CD4-positive, alpha-beta T cell treated with Interleukin-4 for 1 hour (primary cell): ENCODE measurements at regions not wholly inside any gene's neighbourhood (a gene's known extent, or its start where the extent isn't known, plus 50 kb on each side); places are given as distances from the start of the nearest gene placed in this dataset.

Source experiments
- DNase-seq, 2 donors: peaks; one replicate each; pipeline ENCODE4 v3.0.0-alpha.2; 2020 to 2022

- DNase-seq, result no peak
Observed at GRCh38 chr5:103340132-103340531, 81.6 kb downstream of the MACIR start.

GRCh38 chr5:103336941-103337340, 78.4 kb downstream of the MACIR start:
- no peak for DNase-seq

- no peak for DNase-seq
Observed at GRCh38 chr5:103333376-103333775, 74.8 kb downstream of the MACIR start.

- no peak for DNase-seq
Observed at GRCh38 chr5:103330875-103331274, 72.3 kb downstream of the MACIR start.
